ENCODE measurements at regions not wholly inside any gene's neighbourhood (a gene's known extent, or its start where the extent isn't known, plus 50 kb on each side); places are given as distances from the start of the nearest gene placed in this dataset.

DNA sequence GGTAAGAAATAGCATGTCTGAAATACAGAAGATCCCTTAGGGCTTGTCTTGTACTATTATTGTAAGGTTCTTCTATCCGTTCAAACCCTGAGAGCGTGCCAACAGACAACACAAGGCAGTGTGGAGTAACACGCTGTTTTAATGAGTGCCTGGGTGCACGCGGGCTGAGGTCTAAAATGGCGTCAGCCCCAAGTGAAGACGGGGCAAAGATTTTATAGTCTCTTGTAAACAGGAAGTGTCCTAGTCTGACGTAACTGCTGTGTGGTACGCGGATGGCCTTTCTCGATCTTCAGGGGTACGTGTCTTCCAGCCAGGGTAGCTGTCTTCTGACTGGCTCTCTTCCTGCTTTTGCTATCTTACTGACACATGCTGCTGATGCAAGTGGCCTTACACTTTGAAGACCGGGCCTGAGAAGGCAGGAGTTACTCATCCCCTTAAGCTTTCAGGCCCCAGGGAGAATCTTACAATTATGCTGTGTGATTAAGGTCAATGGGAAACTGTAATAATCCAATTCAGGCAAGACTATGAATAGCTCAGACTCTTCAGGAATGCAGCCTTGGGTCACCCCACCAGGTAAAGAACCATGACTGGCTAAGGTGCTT, 1812.0 kb upstream of the CDH9 start:
- TF ChIP-seq CTCF (conservative IDR thresholded peaks at IDR 0.05; ENCODE audit: low read length) (no peak), EZH2phosphoT487 (IDR thresholded peaks at IDR 0.05; ENCODE audit: borderline replicate concordance, low read depth, low read length) (no peak)

Measured in OCI-LY7 (cell line).